Esophagus muscularis mucosa (tissue), 4 donors: ENCODE measurements at regions not wholly inside any gene's neighbourhood (a gene's known extent, or its start where the extent isn't known, plus 50 kb on each side); places are given as distances from the start of the nearest gene placed in this dataset.

Source experiments
- DNase-seq: peaks from one replicate; pipeline ENCODE4 v3.0.0-alpha.2; 2017; ENCODE audit errors: extremely low spot score
- H3K27ac ChIP-seq, 4 donors: fragments of 200-600 bp; sonication (generic); replicated peaks in 1 of 4; 1 replicate in 3 of 4; 2 replicates in 1 of 4; pipeline ENCODE4 v1.5.1; 2016 to 2019; ENCODE audit warnings: mild to moderate bottlenecking in 1 of 4
- H3K27me3 ChIP-seq, 4 donors: fragments of 200-600 bp; sonication (generic); one replicate each; pipeline versions ENCODE4 v1.5.1 to v1.6.0; 2016 to 2019
- H3K36me3 ChIP-seq, 4 donors: fragments of 200-600 bp; sonication (generic); one replicate each; pipeline ENCODE4 v1.5.1; 2016 to 2019
- H3K4me1 ChIP-seq, 4 donors: fragments of 200-600 bp; sonication (generic); one replicate each; pipeline ENCODE4 v1.5.1; 2016 to 2019
- H3K4me3 ChIP-seq, 4 donors: fragments of 200-600 bp; sonication (generic); 1 replicate in 2 of 4; 2 replicates in 2 of 4; pipeline ENCODE4 v1.5.1; 2016 to 2019; ENCODE audit warnings: mild to moderate bottlenecking in 4 of 4, moderate library complexity in 1 of 4
- H3K9me3 ChIP-seq, 4 donors: fragments of 200-600 bp; sonication (generic); 1 replicate in 3 of 4; 2 replicates in 1 of 4; pipeline ENCODE4 v1.5.1; 2016 to 2019
- EP300 ChIP-seq: sonication (generic); formaldehyde crosslinking; IDR thresholded peaks from one replicate; pipeline ENCODE4 v1.6.1; 2017; ENCODE audit warnings: antibody characterized with exemption
- POLR2A ChIP-seq: fragments of 450-650 bp; IDR thresholded peaks from one replicate; pipeline ENCODE4 v1.6.1; 2017; ENCODE audit warnings: antibody characterized with exemption, moderate library complexity, mild to moderate bottlenecking, low read depth
- POLR2AphosphoS5 ChIP-seq, 2 donors: sonication (generic); formaldehyde crosslinking; IDR thresholded peaks; one replicate each; pipeline ENCODE4 v1.6.1; 2017; ENCODE audit warnings: antibody characterized with exemption in 2 of 2
- WGBS: methylation state at CpG from one replicate; pipeline ENCODE4 v1.1.5; 2018; 5-methylcytosine and 5-hydroxymethylcytosine counted together
- intact Hi-C: fragments of 100-400 bp; cut with DNase I; formaldehyde crosslinking; loops from one replicate; pipeline ENCODE4 v1.15.1; 2023
- TF ChIP-seq, protein P1 (sequence below), 3 experiments: fragments of 200-600 bp in 2 of 3; fragments of 450-650 bp in 1 of 3; sonication (generic) in 2 of 3; IDR thresholded peaks; one replicate each; pipeline ENCODE4 v1.5.1; 2017 to 2019; ENCODE audit warnings: antibody characterized with exemption in 3 of 3, mild to moderate bottlenecking in 2 of 3, moderate library complexity in 1 of 3

DNA sequence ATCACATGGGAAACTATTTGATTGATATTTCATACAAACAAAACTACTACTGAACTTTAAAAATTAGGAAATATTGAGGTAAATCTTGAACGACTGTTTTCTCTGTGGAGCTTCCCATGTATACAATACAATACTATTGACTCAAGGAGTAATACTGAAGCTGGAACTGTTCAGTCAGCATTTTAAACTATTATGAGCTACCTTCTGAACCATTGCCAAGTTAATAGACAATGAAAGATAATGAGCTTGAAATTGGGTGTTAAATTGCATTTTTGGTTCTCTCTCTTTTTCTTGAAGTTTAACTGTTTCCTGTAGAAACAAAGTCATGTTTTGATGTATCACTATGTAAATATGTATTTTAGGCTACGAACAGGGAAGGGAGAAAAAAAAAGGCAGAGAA lies 569.2 kb downstream of the ZEB2 start:
- intact Hi-C loops: no loop called here
- WGBS: 79% methylated on average over 2 of the region's 2 CpGs
- H3K27ac ChIP-seq: no peak overlapping the region

DNA sequence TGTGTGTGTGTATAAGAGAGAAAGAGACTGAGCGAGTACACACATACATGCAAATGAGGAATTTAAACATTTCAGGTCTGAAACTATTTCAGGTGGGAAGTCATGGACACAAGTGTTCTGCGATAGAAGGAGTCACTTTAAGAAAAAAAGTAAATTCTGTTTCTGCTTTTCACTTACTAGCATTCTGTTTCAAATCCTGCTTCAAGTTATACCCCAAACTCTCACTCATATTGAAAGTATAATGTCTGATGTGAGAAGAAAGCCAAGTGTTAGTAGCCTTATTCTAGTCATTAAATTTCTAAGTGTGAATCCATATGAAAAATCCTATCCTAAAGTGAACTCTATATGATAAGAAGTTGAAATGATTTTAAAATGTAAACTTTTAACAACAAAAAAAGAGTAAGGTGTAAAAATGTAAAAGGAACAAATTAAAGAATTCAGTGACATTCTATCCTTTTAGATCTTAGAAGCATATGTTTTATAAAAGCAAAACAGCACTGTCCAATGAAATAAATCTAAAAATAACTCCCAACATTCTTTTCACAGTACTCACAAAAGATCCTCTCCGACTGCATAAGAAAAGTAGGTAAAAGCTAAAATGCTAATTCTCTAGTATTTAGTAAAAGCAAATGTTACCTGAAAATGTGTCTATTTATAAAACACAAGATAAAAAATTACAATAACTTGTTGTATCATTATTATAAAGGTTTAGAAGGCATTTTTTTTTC lies 570.6 kb downstream of the ZEB2 start:
- Histone ChIP-seq H3K4me3 (no peak overlapping the region), H3K36me3 (peaks cover 0 to 8% (median 6%) of the 10 kb centered on the region in 4 donors), H3K4me1 (peaks cover 0 to 7% (median 5%) of the 10 kb centered on the region in 4 donors), H3K27me3 (no peaks in the 10 kb centered on the region), H3K27ac (no peak overlapping the region), H3K9me3 (no peaks in the 10 kb centered on the region)
- WGBS: 71% methylated on average over 3 of the region's 3 CpGs
- intact Hi-C loops: no loop called here
- no peak for DNase-seq
- TF ChIP-seq POLR2AphosphoS5 (IDR thresholded peaks at IDR 0.05): no peak
- no peak for TF ChIP-seq POLR2A
- TF ChIP-seq EP300: no peak
- TF ChIP-seq, protein P1, sequence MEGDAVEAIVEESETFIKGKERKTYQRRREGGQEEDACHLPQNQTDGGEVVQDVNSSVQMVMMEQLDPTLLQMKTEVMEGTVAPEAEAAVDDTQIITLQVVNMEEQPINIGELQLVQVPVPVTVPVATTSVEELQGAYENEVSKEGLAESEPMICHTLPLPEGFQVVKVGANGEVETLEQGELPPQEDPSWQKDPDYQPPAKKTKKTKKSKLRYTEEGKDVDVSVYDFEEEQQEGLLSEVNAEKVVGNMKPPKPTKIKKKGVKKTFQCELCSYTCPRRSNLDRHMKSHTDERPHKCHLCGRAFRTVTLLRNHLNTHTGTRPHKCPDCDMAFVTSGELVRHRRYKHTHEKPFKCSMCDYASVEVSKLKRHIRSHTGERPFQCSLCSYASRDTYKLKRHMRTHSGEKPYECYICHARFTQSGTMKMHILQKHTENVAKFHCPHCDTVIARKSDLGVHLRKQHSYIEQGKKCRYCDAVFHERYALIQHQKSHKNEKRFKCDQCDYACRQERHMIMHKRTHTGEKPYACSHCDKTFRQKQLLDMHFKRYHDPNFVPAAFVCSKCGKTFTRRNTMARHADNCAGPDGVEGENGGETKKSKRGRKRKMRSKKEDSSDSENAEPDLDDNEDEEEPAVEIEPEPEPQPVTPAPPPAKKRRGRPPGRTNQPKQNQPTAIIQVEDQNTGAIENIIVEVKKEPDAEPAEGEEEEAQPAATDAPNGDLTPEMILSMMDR (IDR thresholded peaks at IDR 0.05): no peak

More for the DNA sequence above, 569.2 kb downstream of the ZEB2 start:
- Histone ChIP-seq H3K36me3 (peaks cover 0 to 8% (median 6%) of the 10 kb centered on the region in 4 donors), H3K27me3 (no peaks in the 10 kb centered on the region), H3K4me1 (peaks cover 5 to 18% (median 12%) of the 10 kb centered on the region in 4 donors), H3K9me3 (no peaks in the 10 kb centered on the region), H3K4me3 (no peak overlapping the region)
- no peak for TF ChIP-seq POLR2AphosphoS5 (IDR thresholded peaks at IDR 0.05)
- TF ChIP-seq EP300: no peak
- TF ChIP-seq, protein P1 (IDR thresholded peaks at IDR 0.05): no peak
- no peak for TF ChIP-seq POLR2A
- no peak for DNase-seq

DNA sequence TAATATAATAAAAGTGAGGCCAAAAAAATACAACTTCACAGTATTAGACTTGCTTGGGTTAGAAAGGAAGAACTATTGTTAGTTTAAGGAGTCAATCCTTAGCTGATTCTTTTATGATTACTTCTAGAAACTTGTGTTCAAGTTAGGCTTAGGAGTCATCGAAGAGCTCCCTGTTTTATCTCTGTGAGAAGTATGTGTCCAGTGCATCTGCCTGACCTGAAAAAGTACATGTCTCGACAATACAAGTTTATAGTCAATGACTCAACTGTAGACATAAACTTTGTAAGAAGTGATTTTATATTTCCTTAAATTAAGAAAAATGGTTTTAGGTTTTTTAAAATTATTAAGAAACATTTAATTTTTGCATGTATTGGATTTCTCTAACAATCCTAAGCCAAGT lies 571.2 kb downstream of the ZEB2 start:
- H3K9me3 ChIP-seq: no peaks in the 10 kb centered on the region
- intact Hi-C loops: no loop called here
- no peak for DNase-seq
- no peak overlapping the region for H3K27ac ChIP-seq
- TF ChIP-seq, protein P1 (IDR thresholded peaks at IDR 0.05): no peak
- TF ChIP-seq POLR2A: no peak
- TF ChIP-seq EP300: no peak
- TF ChIP-seq POLR2AphosphoS5 (IDR thresholded peaks at IDR 0.05): no peak
- peaks cover 0 to 7% (median 5%) of the 10 kb centered on the region in 4 donors for H3K4me1 ChIP-seq
- peaks cover 0 to 8% (median 6%) of the 10 kb centered on the region in 4 donors for H3K36me3 ChIP-seq
- WGBS: 93% methylated on average over 2 of the region's 2 CpGs
- no peak overlapping the region for H3K4me3 ChIP-seq
- no peaks in the 10 kb centered on the region for H3K27me3 ChIP-seq

DNA sequence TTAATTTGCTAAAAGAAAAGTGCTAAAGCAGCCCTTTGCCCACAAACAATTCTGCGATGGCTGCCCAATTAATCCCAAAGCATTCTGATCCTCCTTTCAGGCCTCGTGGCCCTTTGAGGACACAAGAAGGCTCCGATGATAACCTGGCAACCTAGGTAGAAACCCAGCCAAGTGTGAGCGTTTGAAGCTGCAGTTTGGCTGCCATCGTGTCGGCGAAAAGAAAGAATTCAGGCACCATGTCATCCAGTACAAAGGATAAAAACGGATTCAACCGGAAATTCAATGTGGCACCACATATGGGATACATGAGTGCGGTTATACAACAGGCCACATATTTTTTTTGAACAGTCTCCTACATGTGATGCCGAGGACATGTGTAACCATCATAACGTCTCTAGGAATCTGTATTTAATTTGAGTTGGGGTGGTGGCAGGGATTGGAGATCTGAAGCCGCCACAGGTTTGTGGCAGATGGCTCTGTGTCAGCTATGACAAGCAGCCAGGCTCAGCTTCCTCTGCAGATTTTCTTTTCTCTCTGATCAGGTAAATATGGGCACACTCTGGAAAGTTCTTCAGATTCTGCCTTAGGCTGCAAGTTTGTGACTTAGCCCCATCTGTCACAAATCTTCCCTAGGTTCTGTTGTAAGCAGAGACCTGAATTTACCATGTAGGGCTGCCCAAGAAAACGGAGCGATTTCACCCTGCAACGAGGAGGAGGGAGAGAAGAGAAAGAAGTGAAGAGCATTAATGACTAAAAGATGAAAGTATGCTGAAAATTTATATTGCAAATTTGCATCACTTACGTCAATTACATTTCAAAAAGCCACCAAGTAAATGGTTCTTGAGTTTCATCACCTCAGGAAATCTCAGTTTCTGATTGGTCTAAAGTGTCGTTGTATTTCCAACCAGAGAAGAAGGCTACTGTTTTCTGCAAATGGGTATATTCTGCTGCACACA lies 573.2 kb downstream of the ZEB2 start:
- H3K36me3 ChIP-seq: peaks cover 0 to 8% (median 6%) of the 10 kb centered on the region in 4 donors
- intact Hi-C loops: no loop called here
- H3K9me3 ChIP-seq: no peaks in the 10 kb centered on the region
- H3K27me3 ChIP-seq: no peaks in the 10 kb centered on the region
- no peak for DNase-seq
- H3K4me3 ChIP-seq: no peak overlapping the region
- TF ChIP-seq POLR2A (no peak), EP300 (no peak), POLR2AphosphoS5 (IDR thresholded peaks at IDR 0.05) (no peak)
- TF ChIP-seq, protein P1 (IDR thresholded peaks at IDR 0.05): no peak
- H3K4me1 ChIP-seq: peaks cover 0 to 7% (median 3%) of the 10 kb centered on the region in 4 donors
- 94% methylated on average over 18 of the region's 18 CpGs for WGBS
- H3K27ac ChIP-seq: no peak overlapping the region
